Neural cell (in vitro differentiated cells): ENCODE measurements at regions not wholly inside any gene's neighbourhood (a gene's known extent, or its start where the extent isn't known, plus 50 kb on each side); places are given as distances from the start of the nearest gene placed in this dataset.

Experiments
- H2AFZ ChIP-seq: fragments of 200-600, 300-800 bp; sonication (generic), shearing (Covaris generic); 2 replicates; pipeline ENCODE4 v1.6.0; 2014; ENCODE audit warnings: low read depth, mild to moderate bottlenecking, antibody characterized with exemption, low read length, moderate library complexity
- H3F3A ChIP-seq: fragments of 200-600 bp; shearing (Covaris generic); 2 replicates; pipeline ENCODE4 v1.6.1; 2016; ENCODE audit warnings: mild to moderate bottlenecking, moderate library complexity, mixed read lengths, antibody characterized with exemption, low read length; ENCODE audit not compliant: insufficient read depth, poor library complexity, severe bottlenecking
- H3K27ac ChIP-seq: fragments of 200-600, 300-800 bp; sonication (generic), shearing (Covaris generic); 2 replicates; pipeline ENCODE4 v1.5.1; 2014; ENCODE audit warnings: mild to moderate bottlenecking, low read length, moderate library complexity
- H3K27me3 ChIP-seq: fragments of 300-800, 200-600 bp; sonication (generic), shearing (Covaris generic); 2 replicates; pipeline ENCODE4 v1.6.0; 2014; ENCODE audit warnings: mild to moderate bottlenecking, low read depth, low read length, moderate library complexity; ENCODE audit not compliant: insufficient read depth
- H3K36me3 ChIP-seq: fragments of 300-800, 200-600 bp; sonication (generic), shearing (Covaris generic); 2 replicates; pipeline ENCODE4 v1.5.1; 2014; ENCODE audit warnings: mild to moderate bottlenecking, antibody characterized with exemption, low read length, moderate library complexity; ENCODE audit not compliant: insufficient read depth
- H3K4me2 ChIP-seq: fragments of 300-800, 200-600 bp; sonication (generic), shearing (Covaris generic); 2 replicates; pipeline ENCODE4 v1.6.0; 2014; ENCODE audit warnings: mild to moderate bottlenecking, low read length
- H3K4me3 ChIP-seq: fragments of 300-800, 200-600 bp; sonication (generic), shearing (Covaris generic); 2 replicates; pipeline ENCODE4 v1.5.1; 2014; ENCODE audit warnings: mild to moderate bottlenecking, low read length, moderate library complexity
- H3K79me2 ChIP-seq: fragments of 200-600 bp; shearing (Covaris generic); replicated peaks from 2 replicates; pipeline ENCODE4 v1.6.0; 2014; ENCODE audit warnings: mild to moderate bottlenecking, low read length, moderate library complexity; ENCODE audit not compliant: insufficient read depth
- H3K9ac ChIP-seq: fragments of 300-800, 200-600 bp; sonication (generic), shearing (Covaris generic); 2 replicates; pipeline ENCODE4 v1.6.1; 2016; ENCODE audit warnings: mild to moderate bottlenecking, low read length, mixed read lengths
- H3K9me2 ChIP-seq: fragments of 200-600 bp; shearing (Covaris generic); 2 replicates; pipeline ENCODE4 v1.6.1; 2016; ENCODE audit warnings: mild to moderate bottlenecking, low read length, mixed read lengths; ENCODE audit not compliant: insufficient read depth
- H3K9me3 ChIP-seq: fragments of 200-600, 300-800 bp; sonication (generic), shearing (Covaris generic); 2 replicates; pipeline ENCODE4 v1.6.1; 2016; ENCODE audit warnings: mild to moderate bottlenecking, mixed run types, low read length, moderate library complexity, mixed read lengths
- H4K20me1 ChIP-seq: fragments of 200-600 bp; shearing (Covaris generic); 2 replicates; pipeline ENCODE4 v1.6.1; 2016; ENCODE audit warnings: mild to moderate bottlenecking, mixed run types; ENCODE audit not compliant: insufficient read depth
- CTCF ChIP-seq: fragments of 450-650 bp; IDR thresholded peaks from 2 replicates; pipeline ENCODE4 v1.5.1; 2014; ENCODE audit warnings: antibody characterized with exemption, mild to moderate bottlenecking, moderate library complexity; ENCODE audit not compliant: poor library complexity, severe bottlenecking
- EP300 ChIP-seq: fragments of 450-650 bp; conservative IDR thresholded peaks from 2 replicates; pipeline ENCODE4 v1.6.1; 2014; ENCODE audit warnings: antibody characterized with exemption, mild to moderate bottlenecking, moderate library complexity; ENCODE audit not compliant: poor library complexity, severe bottlenecking
- EZH2 ChIP-seq: fragments of 200-600, 300-800 bp; shearing (Covaris generic), sonication (generic); IDR thresholded peaks from 2 replicates; pipeline ENCODE4 v1.6.1; 2014; ENCODE audit warnings: antibody characterized with exemption, low read length, borderline replicate concordance, mild to moderate bottlenecking; ENCODE audit not compliant: insufficient read depth, poor library complexity, severe bottlenecking
- MXI1 ChIP-seq: fragments of 450-650 bp; conservative IDR thresholded peaks from 2 replicates; pipeline ENCODE4 v1.6.1; 2014; ENCODE audit warnings: antibody characterized with exemption, mild to moderate bottlenecking; ENCODE audit not compliant: poor library complexity, severe bottlenecking
- POLR2AphosphoS5 ChIP-seq: IDR thresholded peaks from 2 replicates; pipeline ENCODE4 v1.6.1; 2012
- RAD21 ChIP-seq: fragments of 450-650 bp; conservative IDR thresholded peaks from 2 replicates; pipeline ENCODE4 v1.6.1; 2014; ENCODE audit warnings: antibody characterized with exemption, mild to moderate bottlenecking, moderate library complexity
- REST ChIP-seq: IDR thresholded peaks from 2 replicates; pipeline ENCODE4 v1.6.1; 2012; ENCODE audit warnings: borderline replicate concordance
- SMC3 ChIP-seq: fragments of 450-650 bp; conservative IDR thresholded peaks from 2 replicates; pipeline ENCODE4 v1.6.1; 2014; ENCODE audit warnings: antibody characterized with exemption, mild to moderate bottlenecking, moderate library complexity; ENCODE audit not compliant: poor library complexity
- TAF1 ChIP-seq: IDR thresholded peaks from 2 replicates; pipeline ENCODE4 v1.6.1; 2012; ENCODE audit warnings: low read depth

- TF ChIP-seq POLR2AphosphoS5 (no peak), EP300 (no peak), EZH2 (no peak), RAD21 (no peak), CTCF (no peak), SMC3 (no peak)
These were observed 209.5 kb downstream of the SATB1 start for GRCh38 chr3:18215639-18216038.

GRCh38 chr3:18211116-18211515 is 214.0 kb downstream of the SATB1 start:
- Histone ChIP-seq H3K4me3 (no peak overlapping the region), H3K36me3 (no peaks in the 10 kb centered on the region), H3F3A (no peaks in the 10 kb centered on the region), H3K9ac (no peak overlapping the region), H4K20me1 (no peaks in the 10 kb centered on the region), H3K9me2 (no peaks in the 10 kb centered on the region), H2AFZ (no peak overlapping the region), H3K4me2 (no peak overlapping the region), H3K9me3 (no peaks in the 10 kb centered on the region), H3K79me2 (no peaks in the 10 kb centered on the region), H3K27ac (no peak overlapping the region), H3K27me3 (no peaks in the 10 kb centered on the region)
- TF ChIP-seq EP300 (no peak), RAD21 (no peak), SMC3 (no peak), POLR2AphosphoS5 (no peak), EZH2 (no peak), MXI1 (no peak), REST (no peak), TAF1 (no peak), CTCF (no peak)

More at GRCh38 chr3:18215639-18216038, 209.5 kb downstream of the SATB1 start:
- no peaks in the 10 kb centered on the region for H3K27me3 ChIP-seq
- no peak overlapping the region for H3K27ac ChIP-seq
- no peak overlapping the region for H2AFZ ChIP-seq
- no peaks in the 10 kb centered on the region for H3F3A ChIP-seq
- no peaks in the 10 kb centered on the region for H3K9me3 ChIP-seq
- no peak overlapping the region for H3K4me2 ChIP-seq
- H3K79me2 ChIP-seq = no peaks in the 10 kb centered on the region
- no peaks in the 10 kb centered on the region for H4K20me1 ChIP-seq
- no peak overlapping the region for H3K9ac ChIP-seq
- H3K4me3 ChIP-seq = no peak overlapping the region
- no peaks in the 10 kb centered on the region for H3K9me2 ChIP-seq
- H3K36me3 ChIP-seq = no peaks in the 10 kb centered on the region
